ENCODE measurements at regions not wholly inside any gene's neighbourhood (a gene's known extent, or its start where the extent isn't known, plus 50 kb on each side); places are given as distances from the start of the nearest gene placed in this dataset.

DNA sequence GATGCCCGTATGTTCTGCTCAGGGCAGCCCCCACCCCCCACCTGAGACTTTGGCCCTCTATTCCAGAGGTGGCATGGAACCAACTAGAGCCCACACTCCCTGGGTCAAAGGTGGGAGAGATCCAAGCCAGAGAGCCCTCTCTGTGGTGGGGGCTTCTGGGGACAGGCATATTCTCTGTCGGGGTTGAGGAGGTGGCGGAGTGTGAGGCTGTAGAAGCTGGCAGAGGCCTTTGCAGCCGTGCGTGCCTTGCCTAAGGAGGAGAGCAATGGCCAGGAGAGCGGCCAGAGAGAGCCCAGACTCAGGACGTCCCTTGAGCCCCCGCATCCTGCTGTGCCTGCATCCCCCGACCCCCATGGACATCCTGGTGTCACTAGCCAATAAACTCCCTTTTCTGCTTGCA is 79.2 kb upstream of the HPCAL1 start:
- Histone ChIP-seq H3K4me2 (ENCODE audit: insufficient read depth, low read length) (no peak overlapping the region), H3K4me3 (replicated peaks in 1 of 3; ENCODE audit: insufficient read depth in 1 of 3, low read depth in 1 of 3, low read length in 3 of 3) (no peak overlapping the region), H3K9me3 (replicated peaks; ENCODE audit: control insufficient read depth, insufficient read depth, low read length) (no peaks in the 10 kb centered on the region), H3K9me1 (replicated peaks; ENCODE audit: control insufficient read depth, extremely low read depth, insufficient read depth, low read length) (no peaks in the 10 kb centered on the region), H3K27ac (ENCODE audit: insufficient read depth, low read depth, low read length) (no peak overlapping the region), H4K20me1 (replicated peaks; ENCODE audit: control insufficient read depth, extremely low read depth, insufficient read depth, low read length) (no peaks in the 10 kb centered on the region), H3K4me1 (ENCODE audit: control insufficient read depth, extremely low read depth, insufficient read depth, low read length) (no peaks in the 10 kb centered on the region), H3K27me3 (ENCODE audit: control insufficient read depth in 2 of 2, insufficient read depth in 2 of 2, low read length in 2 of 2) (no peaks in the 10 kb centered on the region), H2AFZ (ENCODE audit: low read depth, low read length) (no peak overlapping the region), H3K79me2 (ENCODE audit: control insufficient read depth, insufficient read depth, low read length) (no peaks in the 10 kb centered on the region), H3K9ac (replicated peaks; ENCODE audit: extremely low read depth, insufficient read depth, low read length) (no peak overlapping the region), H3K36me3 (ENCODE audit: control insufficient read depth in 2 of 2, extremely low read depth in 1 of 2, insufficient read depth in 2 of 2, low read length in 2 of 2) (no peaks in the 10 kb centered on the region)
- FAIRE-seq (no peak), DNase-seq (ENCODE audit: low read depth, low spot score) (no peak)
- intact Hi-C loops (cut with micrococcal nuclease) = no loop called here
- no TSS peak for BruUV-seq (replicated peaks)
- dilution Hi-C loops (cut with MboI; ENCODE audit: extremely low pct_ligation_motif_present, low sequenced_read_pairs) = no loop called here
- ChIA-PET CTCF (interaction anchor here (1.0 kb wide), 1 partner anchor 53 kb away, joined by 3 read pairs; no protein-coding TSS in a partner anchor), POLR2A (no interaction called here)
- no peak for TF ChIP-seq POLR2AphosphoS5 (IDR thresholded peaks at IDR 0.05; ENCODE audit: insufficient read depth, low read depth, low read length)
- no peak for TF ChIP-seq FOS (IDR thresholded peaks at IDR 0.05; ENCODE audit: borderline replicate concordance, insufficient read depth, low read length)
- no peak for TF ChIP-seq JUN (IDR thresholded peaks at IDR 0.05; ENCODE audit: borderline replicate concordance, insufficient read depth, insufficient read length, low read depth)
- TF ChIP-seq POLR2A (IDR thresholded peaks at IDR 0.05; ENCODE audit: low read depth, low read length) = no peak
- no peak for TF ChIP-seq GATA2 (IDR thresholded peaks at IDR 0.05; ENCODE audit: insufficient read depth, insufficient read length, low read depth, low read length)
- TF ChIP-seq, protein P1, sequence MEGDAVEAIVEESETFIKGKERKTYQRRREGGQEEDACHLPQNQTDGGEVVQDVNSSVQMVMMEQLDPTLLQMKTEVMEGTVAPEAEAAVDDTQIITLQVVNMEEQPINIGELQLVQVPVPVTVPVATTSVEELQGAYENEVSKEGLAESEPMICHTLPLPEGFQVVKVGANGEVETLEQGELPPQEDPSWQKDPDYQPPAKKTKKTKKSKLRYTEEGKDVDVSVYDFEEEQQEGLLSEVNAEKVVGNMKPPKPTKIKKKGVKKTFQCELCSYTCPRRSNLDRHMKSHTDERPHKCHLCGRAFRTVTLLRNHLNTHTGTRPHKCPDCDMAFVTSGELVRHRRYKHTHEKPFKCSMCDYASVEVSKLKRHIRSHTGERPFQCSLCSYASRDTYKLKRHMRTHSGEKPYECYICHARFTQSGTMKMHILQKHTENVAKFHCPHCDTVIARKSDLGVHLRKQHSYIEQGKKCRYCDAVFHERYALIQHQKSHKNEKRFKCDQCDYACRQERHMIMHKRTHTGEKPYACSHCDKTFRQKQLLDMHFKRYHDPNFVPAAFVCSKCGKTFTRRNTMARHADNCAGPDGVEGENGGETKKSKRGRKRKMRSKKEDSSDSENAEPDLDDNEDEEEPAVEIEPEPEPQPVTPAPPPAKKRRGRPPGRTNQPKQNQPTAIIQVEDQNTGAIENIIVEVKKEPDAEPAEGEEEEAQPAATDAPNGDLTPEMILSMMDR (IDR thresholded peaks at IDR 0.05; ENCODE audit: extremely low read depth in 1 of 2, insufficient read depth in 1 of 2, low read depth in 1 of 2, low read length in 2 of 2) = no peak
- TF ChIP-seq, protein P2, sequence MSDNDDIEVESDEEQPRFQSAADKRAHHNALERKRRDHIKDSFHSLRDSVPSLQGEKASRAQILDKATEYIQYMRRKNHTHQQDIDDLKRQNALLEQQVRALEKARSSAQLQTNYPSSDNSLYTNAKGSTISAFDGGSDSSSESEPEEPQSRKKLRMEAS (IDR thresholded peaks at IDR 0.05; ENCODE audit: insufficient read depth, insufficient read length) = no peak
- TF ChIP-seq EZH2 (IDR thresholded peaks at IDR 0.05; ENCODE audit: borderline replicate concordance, low read depth, low read length, severe bottlenecking) = no peak

Measured in endothelial cell of umbilical vein (primary cell).